Central memory CD8-positive, alpha-beta T cell (primary cell): ENCODE measurements at regions not wholly inside any gene's neighbourhood (a gene's known extent, or its start where the extent isn't known, plus 50 kb on each side); places are given as distances from the start of the nearest gene placed in this dataset.

Experiments
- ATAC-seq: fragments of 150-1000 bp; cut with Tn5 transposase; replicated peaks from 2 replicates; pipeline ENCODE4 v1.10.0; 2022; ENCODE audit warnings: mild to moderate bottlenecking, moderate FRiP score, moderate number of reproducible peaks; ENCODE audit not compliant: poor library complexity, severe bottlenecking; ENCODE audit errors: extremely low read depth
- DNase-seq, 2 donors: peaks; one replicate each; pipeline ENCODE4 v3.0.0; 2021; ENCODE audit warnings: low spot score in 2 of 2
- H3K27ac Mint-ChIP-seq: one replicate; pipeline ENCODE4 v1.8.0; 2022; ENCODE audit warnings: low read depth, mild to moderate bottlenecking, moderate library complexity, mixed read lengths
- H3K27me3 Mint-ChIP-seq: one replicate; pipeline ENCODE4 v1.8.0; 2022; ENCODE audit warnings: mixed read lengths
- H3K36me3 Mint-ChIP-seq: one replicate; pipeline ENCODE4 v1.8.0; 2022; ENCODE audit warnings: mild to moderate bottlenecking, moderate library complexity, mixed read lengths; ENCODE audit not compliant: insufficient read depth
- H3K4me1 Mint-ChIP-seq: one replicate; pipeline ENCODE4 v1.8.0; 2022; ENCODE audit warnings: mixed read lengths
- H3K4me3 Mint-ChIP-seq: one replicate; pipeline ENCODE4 v1.8.0; 2022; ENCODE audit warnings: mild to moderate bottlenecking, moderate library complexity, mixed read lengths
- H3K9me3 Mint-ChIP-seq: one replicate; pipeline ENCODE4 v1.8.0; 2022; ENCODE audit warnings: mixed read lengths

DNA sequence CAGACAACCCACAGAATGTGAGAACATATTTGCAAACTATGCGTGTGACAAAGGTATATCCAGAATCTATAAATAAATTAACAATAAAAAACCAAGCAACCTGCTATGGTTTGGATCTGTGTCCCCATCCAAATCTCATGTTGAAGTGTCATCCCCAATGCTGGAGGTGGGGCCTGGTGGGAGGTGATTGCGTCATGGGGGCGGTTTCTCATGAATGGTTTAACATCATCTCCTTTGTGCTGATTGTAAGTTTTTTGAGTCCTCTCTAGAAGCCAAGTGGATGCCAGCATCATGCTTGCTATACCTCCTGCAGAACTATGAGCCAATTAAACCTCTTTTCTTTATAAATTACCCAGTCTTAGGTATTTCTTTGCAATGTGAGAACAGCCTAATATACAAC lies 335.4 kb downstream of the MAN2A1 start:
- H3K4me1 Mint-ChIP-seq = peaks cover 7% of the 10 kb centered on the region
- H3K9me3 Mint-ChIP-seq = no peaks in the 10 kb centered on the region
- H3K4me3 Mint-ChIP-seq = no peak overlapping the region
- no peaks in the 10 kb centered on the region for H3K27me3 Mint-ChIP-seq
- ATAC-seq = no peak
- H3K27ac Mint-ChIP-seq = no peak overlapping the region
- no peak for DNase-seq
- H3K36me3 Mint-ChIP-seq = no peaks in the 10 kb centered on the region

DNA sequence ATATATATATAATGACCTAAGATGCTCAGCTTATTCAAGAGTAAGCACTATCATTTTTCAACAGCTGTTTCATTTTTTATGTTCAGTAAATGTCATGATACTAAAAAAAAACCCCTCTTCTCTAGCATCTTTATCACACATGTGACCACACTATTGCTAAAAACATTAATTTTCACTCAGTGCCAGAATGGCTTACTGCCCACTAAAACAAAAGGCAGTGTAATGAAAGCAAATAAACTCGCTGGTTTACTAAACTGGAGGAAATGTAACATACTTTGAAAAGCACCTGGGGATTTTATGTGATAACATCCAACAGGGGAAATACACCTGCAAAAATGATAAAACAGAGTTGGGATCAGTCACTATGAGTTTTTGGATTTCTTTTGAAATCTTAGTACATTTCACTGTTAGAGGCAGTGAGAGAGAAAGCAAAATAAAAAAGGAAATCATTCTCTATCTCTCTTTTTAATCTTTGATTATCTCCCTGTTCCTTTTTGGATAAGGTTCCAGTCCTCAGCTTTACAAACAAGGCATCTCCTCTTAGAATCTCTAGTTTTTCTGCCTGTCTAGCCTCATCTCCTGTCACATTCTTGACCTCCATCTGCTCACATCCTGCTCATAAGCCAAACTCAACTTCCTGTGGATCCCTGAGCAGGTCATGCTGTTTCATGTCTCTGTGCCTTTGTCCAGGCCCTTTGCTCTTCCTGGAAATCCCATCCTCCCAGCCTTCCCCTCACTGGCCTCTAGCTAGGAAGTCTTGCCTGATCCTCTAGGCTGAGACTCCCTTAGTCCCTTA lies 338.0 kb downstream of the MAN2A1 start:
- Mint-ChIP-seq H3K27me3 (no peaks in the 10 kb centered on the region), H3K36me3 (no peaks in the 10 kb centered on the region), H3K9me3 (no peaks in the 10 kb centered on the region), H3K27ac (no peak overlapping the region), H3K4me1 (peaks cover 12% of the 10 kb centered on the region), H3K4me3 (no peak overlapping the region)
- ATAC-seq (no peak), DNase-seq (no peak)

DNA sequence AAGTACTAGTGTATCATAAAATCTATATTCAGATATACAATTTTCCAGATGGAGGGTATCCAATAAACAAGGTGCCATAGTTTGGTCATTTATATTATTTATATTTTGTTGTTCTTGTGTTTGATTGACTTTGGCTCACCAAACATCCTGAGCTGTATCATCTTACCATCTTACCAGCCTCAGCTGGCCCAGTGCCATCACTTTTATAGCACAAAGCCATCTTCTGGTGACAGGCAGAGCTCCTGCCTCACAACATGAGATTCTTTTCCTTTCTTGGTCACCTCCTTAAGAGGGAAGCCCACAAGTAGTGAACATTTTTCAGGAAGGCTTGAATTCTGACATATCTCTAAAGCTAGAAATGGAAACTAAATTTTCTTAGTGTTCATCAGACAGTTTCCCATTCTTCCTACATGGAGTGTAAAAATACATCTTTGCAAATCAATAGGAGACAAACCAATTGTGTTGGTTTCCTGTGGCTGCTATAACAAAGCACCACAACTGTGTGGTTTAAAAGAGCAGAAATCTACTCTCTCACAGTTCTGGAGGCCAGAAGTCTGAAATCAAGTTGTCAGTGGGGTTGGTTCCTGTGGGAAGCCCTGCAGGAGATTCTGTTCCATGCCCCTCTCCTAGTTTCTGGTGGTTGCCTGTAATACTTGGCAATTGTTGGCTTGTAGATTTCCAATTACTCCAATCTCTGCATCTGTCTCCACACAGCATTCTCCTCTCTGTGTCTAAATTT lies 341.8 kb downstream of the MAN2A1 start:
- Mint-ChIP-seq H3K27ac (no peak overlapping the region), H3K9me3 (no peaks in the 10 kb centered on the region), H3K27me3 (no peaks in the 10 kb centered on the region), H3K36me3 (peaks cover 1% of the 10 kb centered on the region), H3K4me1 (peaks cover 12% of the 10 kb centered on the region), H3K4me3 (no peak overlapping the region)
- ATAC-seq = peak; percentile 67
- DNase-seq = no peak

DNA sequence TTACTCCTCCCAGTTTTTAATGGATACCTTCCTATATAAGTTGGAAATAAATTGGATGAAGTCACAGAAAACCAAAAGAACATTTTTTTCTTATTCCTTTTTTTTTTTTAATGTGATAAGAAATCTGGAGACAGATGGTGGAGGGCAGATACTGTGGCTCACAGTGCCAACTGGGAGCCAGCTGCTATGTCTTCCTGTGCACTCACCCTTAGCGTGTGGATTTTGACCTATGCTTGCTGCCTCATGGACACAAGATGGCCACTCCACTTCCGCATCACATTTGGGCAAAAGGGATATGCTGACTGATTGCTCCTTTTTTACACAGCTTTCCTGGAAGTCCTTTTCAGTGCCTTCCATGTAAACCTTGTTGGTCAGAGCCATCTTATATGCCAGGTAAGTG lies 342.6 kb downstream of the MAN2A1 start:
- H3K27ac Mint-ChIP-seq = no peak overlapping the region
- DNase-seq = no peak
- no peak overlapping the region for H3K4me3 Mint-ChIP-seq
- peaks cover 12% of the 10 kb centered on the region for H3K4me1 Mint-ChIP-seq
- H3K36me3 Mint-ChIP-seq = peaks cover 1% of the 10 kb centered on the region
- no peaks in the 10 kb centered on the region for H3K9me3 Mint-ChIP-seq
- no peak for ATAC-seq
- H3K27me3 Mint-ChIP-seq = no peaks in the 10 kb centered on the region

DNA sequence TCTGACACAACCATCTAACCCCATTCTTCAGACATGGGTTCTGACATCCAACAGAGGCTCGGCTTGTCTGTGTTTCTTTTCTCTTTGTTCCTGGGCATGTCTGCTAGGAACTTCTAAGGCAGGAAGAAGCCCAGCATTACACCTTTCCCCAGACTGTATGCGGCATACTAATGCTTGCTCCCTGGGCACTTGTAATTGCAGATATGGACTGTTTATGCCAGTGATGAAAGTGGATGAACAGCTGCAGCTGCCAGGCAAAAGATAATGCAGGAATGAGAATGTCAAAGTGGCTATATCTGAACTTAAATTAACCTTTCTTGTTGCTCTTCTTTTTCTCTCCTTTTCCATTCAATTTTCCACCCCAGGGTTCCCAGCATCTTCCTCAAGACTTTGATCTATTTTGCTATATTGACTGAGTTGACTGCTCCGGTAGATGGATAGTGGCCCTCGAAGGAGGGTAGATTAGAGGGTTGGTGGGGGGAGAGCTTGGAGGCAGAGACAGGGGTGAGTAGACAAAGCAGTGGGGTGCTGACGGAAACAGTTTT lies 344.4 kb downstream of the MAN2A1 start:
- Mint-ChIP-seq H3K27me3 (no peaks in the 10 kb centered on the region), H3K27ac (no peak overlapping the region), H3K4me1 (peaks cover 5% of the 10 kb centered on the region), H3K4me3 (no peak overlapping the region), H3K9me3 (no peaks in the 10 kb centered on the region), H3K36me3 (peaks cover 1% of the 10 kb centered on the region)
- no peak for ATAC-seq
- DNase-seq = no peak

DNA sequence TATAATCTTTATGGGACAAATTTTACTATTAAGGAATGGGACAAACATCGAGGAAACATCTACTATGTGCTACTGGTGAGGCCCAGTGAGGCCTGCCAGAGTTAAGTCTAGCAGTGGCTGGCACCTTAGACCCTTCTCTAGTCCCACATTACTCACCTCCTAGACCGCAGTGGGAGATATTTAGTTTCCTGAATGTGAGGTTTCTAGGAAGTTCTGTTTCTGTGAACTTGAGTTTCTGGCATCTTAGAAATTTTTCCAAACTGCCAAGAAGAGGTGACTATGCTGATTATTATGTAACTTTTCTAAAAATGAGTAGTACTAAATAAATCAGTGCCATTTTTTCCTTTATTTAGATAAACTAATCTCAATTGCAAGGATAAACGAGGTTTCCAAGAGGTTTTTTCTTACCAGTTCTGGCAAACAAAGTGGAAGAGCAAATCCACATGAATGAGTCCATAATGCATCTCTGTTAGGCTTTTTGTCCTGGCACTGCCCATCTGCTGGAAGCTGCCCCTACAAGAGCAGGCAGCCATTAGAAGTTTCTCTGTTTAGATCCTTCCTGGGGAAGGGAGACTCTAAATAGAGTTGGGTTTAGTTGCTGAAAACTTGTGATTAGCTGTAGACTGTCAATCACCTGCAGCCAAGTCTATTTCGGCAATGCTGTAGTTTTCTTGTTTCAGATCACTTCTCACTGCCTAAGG lies 348.7 kb downstream of the MAN2A1 start:
- ATAC-seq = no peak
- no peak overlapping the region for H3K4me3 Mint-ChIP-seq
- no peak for DNase-seq
- H3K4me1 Mint-ChIP-seq = peaks cover 8% of the 10 kb centered on the region
- no peaks in the 10 kb centered on the region for H3K9me3 Mint-ChIP-seq
- H3K27me3 Mint-ChIP-seq = no peaks in the 10 kb centered on the region
- peaks cover 3% of the 10 kb centered on the region for H3K36me3 Mint-ChIP-seq
- no peak overlapping the region for H3K27ac Mint-ChIP-seq

DNA sequence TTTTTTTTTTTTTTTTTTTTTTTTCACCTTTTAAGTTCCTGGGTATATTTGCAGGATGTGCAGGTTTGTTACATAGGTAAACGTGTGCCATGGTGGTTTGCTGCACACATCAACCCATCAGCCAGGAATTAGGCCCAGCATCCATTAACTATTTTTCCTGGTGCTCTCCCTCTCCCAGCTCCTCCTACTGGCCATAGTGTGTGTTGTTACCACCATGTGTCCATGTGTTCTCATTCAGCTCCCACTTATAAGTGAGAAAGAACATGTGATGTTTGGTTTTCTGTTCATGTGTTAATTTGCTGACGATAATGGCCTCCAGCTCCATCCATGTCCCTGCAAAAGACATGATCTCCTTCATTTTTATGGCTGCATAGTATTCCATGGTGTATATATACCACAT lies 350.5 kb downstream of the MAN2A1 start:
- ATAC-seq (no peak), DNase-seq (no peak)
- Mint-ChIP-seq H3K27ac (no peak overlapping the region), H3K4me1 (peaks cover 11% of the 10 kb centered on the region), H3K4me3 (no peak overlapping the region), H3K27me3 (no peaks in the 10 kb centered on the region), H3K36me3 (peaks cover 1% of the 10 kb centered on the region), H3K9me3 (peaks cover 5% of the 10 kb centered on the region)

DNA sequence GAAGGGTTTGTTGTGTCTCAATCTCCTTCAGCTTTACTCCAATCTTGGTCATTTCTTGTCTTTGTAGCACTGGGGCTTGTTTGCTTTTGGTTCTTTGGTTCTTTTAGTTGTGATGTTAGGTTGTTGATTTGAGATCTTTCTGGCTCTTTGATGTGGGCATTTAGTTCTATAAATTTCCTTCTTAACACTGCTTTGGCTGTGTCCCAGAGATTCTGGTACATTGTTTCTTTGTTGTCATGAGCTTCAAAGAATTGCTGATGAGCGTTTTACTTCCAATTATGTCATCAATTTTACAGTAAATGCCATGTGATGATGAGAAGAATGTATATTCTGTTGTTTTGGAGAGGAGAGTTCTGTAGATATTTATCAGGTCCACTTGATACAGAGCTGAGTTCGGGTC lies 353.3 kb downstream of the MAN2A1 start:
- no peak overlapping the region for H3K4me3 Mint-ChIP-seq
- no peak overlapping the region for H3K27ac Mint-ChIP-seq
- peak; percentile 36 for ATAC-seq
- H3K27me3 Mint-ChIP-seq = no peaks in the 10 kb centered on the region
- peaks cover 5% of the 10 kb centered on the region for H3K9me3 Mint-ChIP-seq
- H3K36me3 Mint-ChIP-seq = peaks cover 1% of the 10 kb centered on the region
- no peak for DNase-seq
- H3K4me1 Mint-ChIP-seq = peaks cover 11% of the 10 kb centered on the region

DNA sequence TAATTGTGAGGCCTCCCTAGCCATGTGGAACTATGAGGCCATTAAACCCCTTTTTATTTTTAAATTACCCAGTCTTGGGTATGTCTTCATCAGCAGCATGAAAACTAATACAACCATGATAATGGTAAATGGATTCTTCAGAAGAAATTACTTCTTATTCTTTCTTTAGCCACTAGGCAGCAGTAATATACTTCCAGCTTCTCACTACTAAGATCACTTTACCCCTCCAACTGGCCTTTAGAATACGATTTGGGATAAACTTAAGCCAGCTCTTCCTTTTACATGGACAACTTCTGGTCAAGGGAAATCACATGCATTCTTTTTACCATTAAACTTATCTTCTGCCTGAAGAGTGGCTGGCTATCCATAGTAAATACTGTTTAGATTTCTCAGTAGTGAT lies 355.4 kb downstream of the MAN2A1 start:
- ATAC-seq = no peak
- Mint-ChIP-seq H3K4me1 (peaks cover 15% of the 10 kb centered on the region), H3K27me3 (no peaks in the 10 kb centered on the region), H3K4me3 (no peak overlapping the region), H3K9me3 (peaks cover 5% of the 10 kb centered on the region), H3K27ac (no peak overlapping the region), H3K36me3 (peaks cover 1% of the 10 kb centered on the region)
- DNase-seq = no peak

DNA sequence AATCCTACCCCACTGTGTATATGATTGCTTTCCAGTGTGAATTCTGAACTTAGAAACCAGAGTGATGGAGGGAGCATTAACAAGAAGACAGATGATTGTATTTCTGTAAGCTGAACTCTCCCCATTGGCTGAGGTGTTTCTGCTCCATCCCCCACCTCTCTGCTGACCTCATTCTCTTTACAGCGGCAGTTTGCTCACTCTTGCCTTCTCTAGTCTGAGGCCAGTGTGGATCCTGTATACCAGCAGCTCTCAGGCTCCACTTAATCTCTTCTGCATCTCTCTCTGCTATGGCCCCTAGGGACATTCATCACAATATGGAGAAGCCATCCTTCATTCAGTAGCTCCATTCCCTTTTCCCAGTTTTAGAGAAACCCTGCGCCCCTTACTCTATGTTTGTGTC lies 358.8 kb downstream of the MAN2A1 start:
- Mint-ChIP-seq H3K9me3 (peaks cover 5% of the 10 kb centered on the region), H3K4me1 (peaks cover 11% of the 10 kb centered on the region), H3K36me3 (no peaks in the 10 kb centered on the region), H3K4me3 (no peak overlapping the region), H3K27ac (no peak overlapping the region), H3K27me3 (no peaks in the 10 kb centered on the region)
- no peak for DNase-seq
- ATAC-seq = no peak

DNA sequence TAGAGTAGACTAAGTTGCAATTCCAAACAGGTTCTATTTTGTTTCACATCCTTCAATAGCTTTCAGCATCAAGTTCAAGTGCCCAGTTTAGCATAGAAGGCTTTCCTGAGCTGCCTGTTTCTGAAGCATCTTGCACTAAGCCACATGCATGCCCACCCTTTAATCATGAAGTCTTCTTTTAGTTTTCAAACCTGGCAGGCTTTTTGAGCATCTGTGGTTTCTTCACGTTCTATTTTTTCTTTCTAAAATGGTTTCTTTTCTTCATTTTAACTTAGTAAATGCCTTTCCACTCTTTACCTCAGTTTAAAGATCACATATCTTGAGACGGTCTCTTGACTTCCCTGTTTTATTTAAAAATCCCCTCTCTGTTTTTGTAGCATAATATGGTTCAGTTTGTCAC lies 360.1 kb downstream of the MAN2A1 start:
- Mint-ChIP-seq H3K9me3 (peaks cover 2% of the 10 kb centered on the region), H3K4me1 (peaks cover 19% of the 10 kb centered on the region), H3K27me3 (no peaks in the 10 kb centered on the region), H3K36me3 (peaks cover 4% of the 10 kb centered on the region), H3K27ac (no peak overlapping the region), H3K4me3 (no peak overlapping the region)
- DNase-seq = no peak
- ATAC-seq = no peak

DNA sequence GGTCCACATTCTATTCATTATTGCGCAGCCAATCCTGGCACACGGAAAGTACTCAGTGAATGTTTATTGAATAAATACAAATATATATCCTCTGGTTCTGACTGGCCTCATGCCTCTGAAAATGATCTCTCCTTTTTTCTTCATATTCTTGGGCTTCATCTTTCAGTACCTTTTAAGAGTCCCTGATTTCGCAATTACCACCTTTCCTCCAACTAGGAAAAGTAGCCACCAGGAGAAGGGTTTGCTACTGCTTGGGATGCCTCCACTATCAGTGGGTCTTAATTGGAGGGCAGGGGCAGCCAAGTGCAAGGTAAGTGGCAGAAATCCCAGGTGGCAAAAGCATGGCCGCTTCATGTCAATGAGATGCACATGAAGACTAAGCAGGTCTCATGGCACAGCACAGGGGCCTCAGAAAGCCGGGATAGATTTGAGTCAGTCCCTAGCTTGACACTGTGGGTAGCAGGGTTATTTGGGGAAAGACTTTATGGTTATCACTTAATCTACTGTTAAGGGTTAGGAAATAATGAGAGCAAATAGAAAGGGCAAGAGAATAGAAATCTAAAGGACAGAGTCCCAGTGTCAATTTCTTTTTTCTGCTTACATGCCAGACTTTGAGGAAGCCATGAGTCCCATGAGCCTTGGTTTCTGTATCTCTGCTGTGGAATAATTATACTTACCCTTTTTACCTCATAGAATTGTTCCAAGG lies 361.1 kb downstream of the MAN2A1 start:
- peaks cover 19% of the 10 kb centered on the region for H3K4me1 Mint-ChIP-seq
- no peaks in the 10 kb centered on the region for H3K27me3 Mint-ChIP-seq
- H3K36me3 Mint-ChIP-seq = peaks cover 4% of the 10 kb centered on the region
- no peak for DNase-seq
- H3K9me3 Mint-ChIP-seq = no peaks in the 10 kb centered on the region
- H3K27ac Mint-ChIP-seq = no peak overlapping the region
- no peak for ATAC-seq
- no peak overlapping the region for H3K4me3 Mint-ChIP-seq
